Mononuclear cell (primary cell): ENCODE measurements at regions not wholly inside any gene's neighbourhood (a gene's known extent, or its start where the extent isn't known, plus 50 kb on each side); places are given as distances from the start of the nearest gene placed in this dataset.

Source experiments
- H3K27me3 ChIP-seq: 2 replicates; pipeline ENCODE4 v1.6.0; 2011; ENCODE audit warnings: low read length, control low read depth; ENCODE audit not compliant: insufficient read depth
- H3K4me1 ChIP-seq: 2 replicates; pipeline ENCODE4 v1.5.1; 2011; ENCODE audit warnings: mild to moderate bottlenecking, low read length, control low read depth; ENCODE audit not compliant: insufficient read depth
- H3K4me3 ChIP-seq: 2 replicates; pipeline ENCODE4 v1.5.1; 2011; ENCODE audit warnings: mild to moderate bottlenecking, low read length, moderate library complexity
- H3K9me3 ChIP-seq: 2 replicates; pipeline ENCODE4 v1.5.1; 2011; ENCODE audit warnings: low read depth, mild to moderate bottlenecking, control low read depth, low read length

DNA sequence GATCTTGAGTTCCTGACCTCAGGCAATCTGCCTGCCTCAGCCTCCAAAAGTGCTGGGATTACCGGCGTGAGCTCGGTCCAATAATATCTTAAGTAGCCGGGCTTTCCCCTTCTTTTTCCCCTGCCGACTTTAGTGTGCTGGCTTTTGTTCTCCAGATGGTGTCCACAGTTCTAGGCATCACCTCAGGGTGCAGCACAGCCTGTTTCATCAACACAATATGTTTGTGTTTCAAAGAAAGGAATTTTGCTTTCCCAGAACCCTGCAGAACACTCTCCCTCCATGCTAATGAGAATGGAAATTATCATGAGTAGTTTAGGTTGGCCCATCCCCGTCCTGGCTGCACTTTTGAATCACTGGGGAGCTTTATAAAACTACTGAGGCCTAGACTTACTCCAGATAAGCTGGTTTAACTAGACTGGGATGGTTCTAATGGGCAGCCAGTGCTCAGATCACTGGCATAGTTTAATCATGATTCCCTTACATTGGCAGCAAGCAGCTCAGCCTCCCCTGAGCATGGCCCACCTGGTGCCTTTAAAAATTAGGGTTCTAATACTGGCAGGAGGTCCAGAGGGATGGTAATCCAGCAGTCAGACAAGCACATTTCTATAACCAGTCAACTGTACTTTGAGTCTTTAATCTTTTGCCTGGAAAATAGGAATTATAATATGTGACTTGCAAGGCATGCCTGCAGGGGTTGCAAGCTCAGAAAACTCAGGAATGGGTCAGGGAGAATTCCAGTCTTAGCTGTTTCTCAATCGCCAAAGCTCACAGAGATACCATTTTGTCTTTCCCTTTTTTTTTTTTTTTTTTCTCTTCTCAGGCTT lies 127.6 kb upstream of the RASGRP1 start:
- H3K27me3 ChIP-seq = no peaks in the 10 kb centered on the region
- no peak overlapping the region for H3K4me3 ChIP-seq
- peaks cover 55% of the 10 kb centered on the region for H3K4me1 ChIP-seq
- no peaks in the 10 kb centered on the region for H3K9me3 ChIP-seq

DNA sequence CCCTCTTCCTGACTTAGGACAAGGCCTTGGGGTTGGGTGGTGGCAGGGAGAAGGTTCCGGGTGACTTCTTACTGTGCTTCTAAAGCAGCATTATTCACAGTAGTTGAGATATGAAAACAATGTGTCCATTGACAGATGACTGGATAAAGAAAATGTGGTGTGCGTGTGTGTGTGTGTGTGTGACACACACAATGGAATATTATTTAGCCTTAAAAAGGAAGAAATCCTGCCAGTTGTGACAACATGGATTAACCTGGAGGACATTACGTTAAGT lies 128.1 kb upstream of the RASGRP1 start:
- H3K9me3 ChIP-seq = no peaks in the 10 kb centered on the region
- peaks cover 50% of the 10 kb centered on the region for H3K4me1 ChIP-seq
- no peak overlapping the region for H3K4me3 ChIP-seq
- H3K27me3 ChIP-seq = no peaks in the 10 kb centered on the region

DNA sequence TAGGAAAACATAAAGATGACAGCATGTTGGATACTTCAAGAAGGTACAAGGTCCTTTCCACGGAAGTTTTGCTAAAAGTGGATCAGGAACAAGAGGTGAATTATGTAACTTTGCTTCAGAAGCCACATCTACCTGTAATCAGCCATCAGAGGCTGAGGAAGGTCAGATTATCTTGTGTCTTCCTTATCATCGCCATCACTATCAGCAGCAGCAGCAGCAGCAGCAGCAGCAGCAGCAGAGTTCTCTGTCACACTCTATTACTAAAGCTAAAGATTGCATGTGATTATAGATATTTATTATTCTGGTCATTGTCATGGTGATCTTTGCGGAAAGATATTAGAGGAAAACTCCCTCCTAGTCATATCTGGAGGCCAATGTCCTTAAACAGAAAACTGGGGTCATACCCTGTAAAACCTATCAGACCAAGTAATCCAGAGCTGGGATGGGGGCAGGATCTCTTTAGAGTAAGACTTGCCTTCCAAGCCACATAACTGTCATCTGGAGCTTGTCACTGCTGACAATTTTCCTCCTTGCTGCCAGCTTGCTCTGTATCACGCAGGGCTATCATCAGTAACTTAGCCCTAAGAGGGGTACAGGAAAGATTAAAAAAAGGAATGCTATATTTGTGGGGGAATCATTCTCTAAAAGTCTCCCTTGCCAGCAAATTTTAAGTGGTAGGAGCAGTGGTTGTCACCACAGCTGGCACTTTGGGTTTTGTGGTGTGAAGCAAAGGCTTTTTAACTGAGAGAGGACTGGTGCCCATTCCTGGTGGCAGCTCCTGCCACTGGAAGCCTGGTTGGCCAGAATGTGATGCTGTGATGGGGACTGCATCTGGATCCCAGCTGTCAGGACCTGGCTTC lies 130.9 kb upstream of the RASGRP1 start:
- no peak overlapping the region for H3K4me3 ChIP-seq
- peaks cover 40% of the 10 kb centered on the region for H3K4me1 ChIP-seq

DNA sequence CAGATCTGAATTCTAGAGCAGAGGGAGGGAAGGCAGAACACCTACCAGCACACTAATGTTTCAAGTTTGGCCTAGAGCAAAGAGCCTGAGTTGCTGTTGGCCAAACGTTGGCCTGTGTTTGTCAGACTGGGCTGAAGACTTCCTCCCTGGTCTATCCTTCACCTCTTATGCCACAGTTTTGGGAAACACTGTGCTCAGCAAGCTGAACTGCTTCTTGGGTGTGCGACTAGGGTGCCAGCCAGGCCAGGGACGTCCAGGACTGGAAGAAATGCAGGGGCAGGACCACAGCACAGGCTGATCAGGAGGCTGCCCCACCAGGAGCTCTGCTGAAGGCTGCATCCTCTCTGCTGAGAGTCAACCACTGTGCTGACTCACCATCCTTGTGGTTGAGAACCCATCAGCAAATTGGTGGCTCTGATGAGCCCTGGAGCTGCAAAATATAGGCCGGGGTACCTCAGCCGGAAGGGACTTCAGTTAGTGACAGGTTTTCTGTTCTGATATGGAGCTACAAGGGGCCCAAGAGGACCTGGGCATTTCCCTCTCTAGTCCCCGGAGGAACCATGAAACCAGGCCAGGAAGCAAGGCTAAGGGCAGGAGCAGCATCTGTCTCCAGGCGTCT lies 131.6 kb upstream of the RASGRP1 start:
- Histone ChIP-seq H3K9me3 (no peaks in the 10 kb centered on the region), H3K4me3 (no peak overlapping the region), H3K4me1 (peaks cover 40% of the 10 kb centered on the region), H3K27me3 (no peaks in the 10 kb centered on the region)

More for the DNA sequence above, 130.9 kb upstream of the RASGRP1 start:
- H3K9me3 ChIP-seq = no peaks in the 10 kb centered on the region
- H3K27me3 ChIP-seq = no peaks in the 10 kb centered on the region

DNA sequence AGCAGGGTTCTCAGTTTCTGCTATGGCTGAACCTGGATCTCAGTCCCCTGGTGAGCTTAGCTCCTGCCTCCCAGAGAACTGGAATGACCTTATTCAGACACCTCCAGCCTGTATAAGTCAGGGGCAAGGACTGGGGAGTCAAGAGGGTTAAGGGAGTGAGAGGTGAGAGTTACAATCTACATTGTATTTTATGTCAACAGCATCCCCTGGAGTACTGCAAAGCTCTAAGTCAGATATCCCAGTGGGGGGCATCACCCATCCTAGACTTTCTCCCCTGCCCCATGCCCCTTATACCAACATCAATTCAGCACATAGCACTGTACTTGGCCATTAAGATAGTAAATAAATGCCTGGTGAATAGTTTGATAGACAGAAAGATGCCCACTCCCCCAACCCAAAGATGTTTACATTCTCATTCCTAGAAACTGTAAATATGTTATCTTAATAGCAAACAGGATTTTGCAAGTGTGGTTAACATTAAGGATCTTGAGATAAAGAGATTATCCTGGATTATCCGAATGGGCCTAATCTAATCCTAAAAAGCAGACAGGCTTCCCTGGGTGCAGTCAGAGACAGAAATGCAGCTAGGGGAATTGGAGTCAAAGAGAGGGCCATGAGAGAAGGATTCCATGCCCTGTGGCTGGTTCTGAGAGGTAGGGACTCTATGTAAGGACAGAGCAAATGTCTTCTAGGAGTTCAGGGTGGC lies 132.3 kb upstream of the RASGRP1 start:
- no peaks in the 10 kb centered on the region for H3K9me3 ChIP-seq
- no peaks in the 10 kb centered on the region for H3K27me3 ChIP-seq
- H3K4me3 ChIP-seq = no peak overlapping the region
- H3K4me1 ChIP-seq = peaks cover 40% of the 10 kb centered on the region

DNA sequence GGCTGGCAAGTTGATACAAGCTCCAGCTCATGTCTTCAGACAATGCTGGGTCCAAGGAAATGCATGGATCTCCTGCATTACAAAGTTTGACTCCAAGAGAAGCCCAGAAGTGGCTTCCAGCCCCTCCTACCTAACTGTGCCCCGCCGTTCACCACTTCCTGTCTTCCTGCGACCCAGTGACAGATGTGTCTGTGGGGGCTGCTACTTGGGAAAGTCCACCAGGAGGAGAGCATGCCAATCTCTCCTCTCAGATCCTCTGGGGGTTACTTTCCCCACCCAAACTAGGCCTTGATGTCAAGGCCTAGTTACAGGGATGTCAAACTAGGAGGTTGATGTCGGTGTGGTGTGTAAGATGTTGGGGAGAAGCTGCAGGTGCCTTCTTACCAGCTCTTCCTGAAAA lies 133.6 kb upstream of the RASGRP1 start:
- Histone ChIP-seq H3K4me1 (peaks cover 40% of the 10 kb centered on the region), H3K9me3 (no peaks in the 10 kb centered on the region), H3K4me3 (no peak overlapping the region), H3K27me3 (no peaks in the 10 kb centered on the region)

DNA sequence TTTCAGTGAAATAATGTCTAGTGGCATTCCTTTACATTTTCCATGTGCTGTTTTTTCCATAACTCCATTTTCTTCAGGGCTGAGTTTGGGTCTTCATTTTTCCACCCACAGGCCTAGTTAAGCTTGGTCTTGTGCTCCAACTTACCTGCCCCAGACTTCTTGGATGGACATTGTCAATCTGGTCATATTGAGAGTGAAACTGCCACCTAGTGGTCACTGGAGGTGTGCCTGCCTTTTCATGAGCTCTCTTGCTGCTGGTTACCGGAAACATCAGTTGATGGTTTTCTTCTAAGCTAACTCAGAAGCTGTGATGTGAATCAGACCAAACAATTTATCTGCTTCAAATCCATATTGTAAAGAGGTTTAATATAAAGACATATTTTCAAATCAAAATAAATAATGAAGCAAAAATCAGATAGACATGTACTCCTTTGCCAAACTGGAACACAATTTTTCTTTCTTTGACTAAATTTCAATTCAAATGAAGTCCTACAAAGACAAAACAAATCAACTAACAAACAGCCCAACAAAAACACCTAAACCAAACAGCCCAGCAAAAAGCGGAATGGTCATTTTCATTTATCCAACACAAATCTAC lies 135.1 kb upstream of the RASGRP1 start:
- H3K27me3 ChIP-seq = no peaks in the 10 kb centered on the region
- peaks cover 40% of the 10 kb centered on the region for H3K4me1 ChIP-seq
- H3K9me3 ChIP-seq = no peaks in the 10 kb centered on the region
- H3K4me3 ChIP-seq = no peak overlapping the region

DNA sequence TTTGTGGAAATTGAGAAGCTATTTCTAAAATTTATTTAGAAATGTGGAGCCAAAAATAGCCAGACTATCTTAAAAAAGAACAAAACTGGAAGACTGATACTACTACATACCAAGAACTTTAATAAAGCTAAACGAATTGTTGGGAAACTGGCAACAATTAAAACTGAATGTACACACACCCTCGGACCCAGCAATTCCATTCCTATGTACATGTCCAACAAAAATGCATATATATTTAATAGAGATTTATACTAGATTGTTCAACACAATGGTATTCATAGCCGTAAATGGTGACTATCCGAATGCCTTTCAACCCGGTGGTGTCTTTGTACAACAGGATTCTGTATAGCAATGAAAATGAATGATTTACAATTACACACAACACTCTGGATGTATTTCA lies 136.5 kb upstream of the RASGRP1 start:
- H3K9me3 ChIP-seq = no peaks in the 10 kb centered on the region
- H3K27me3 ChIP-seq = no peaks in the 10 kb centered on the region
- peaks cover 28% of the 10 kb centered on the region for H3K4me1 ChIP-seq
- H3K4me3 ChIP-seq = no peak overlapping the region

DNA sequence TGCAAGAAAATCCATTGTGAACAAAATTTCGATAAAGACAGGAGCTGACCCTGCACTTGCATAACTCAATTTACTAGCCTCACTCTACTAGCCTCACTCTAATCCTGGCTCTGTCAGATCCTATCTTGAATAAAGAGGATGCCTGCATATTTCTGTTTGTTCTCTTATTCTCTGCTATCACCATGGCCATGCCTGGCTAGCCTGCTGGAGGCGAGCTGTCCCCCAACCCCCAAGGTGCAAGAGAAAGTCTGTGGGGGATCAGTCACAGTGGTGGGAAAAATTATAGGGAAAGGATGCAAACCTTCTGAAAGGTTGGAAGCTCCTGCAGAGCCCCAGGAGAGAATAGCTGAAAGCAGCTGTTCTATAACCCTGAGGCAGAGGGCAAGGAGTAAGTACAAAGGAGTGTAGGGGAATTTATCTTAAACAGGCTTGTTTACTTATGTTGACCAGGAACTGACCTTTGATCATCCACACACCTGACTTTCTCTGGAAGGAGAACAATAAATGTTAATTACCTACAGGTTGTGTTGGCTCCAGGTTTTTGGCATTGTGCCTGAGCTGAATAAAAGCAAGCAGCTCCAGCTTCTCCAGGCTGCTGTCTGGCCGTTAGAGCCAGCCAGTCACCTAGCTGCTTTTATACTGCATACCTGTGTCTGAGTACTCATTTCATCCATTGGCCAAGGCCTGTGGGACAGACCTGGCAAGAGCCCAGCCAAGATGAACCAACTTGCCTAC lies 137.7 kb upstream of the RASGRP1 start:
- Histone ChIP-seq H3K9me3 (no peaks in the 10 kb centered on the region), H3K4me3 (no peak overlapping the region), H3K4me1 (peaks cover 18% of the 10 kb centered on the region), H3K27me3 (peaks cover 3% of the 10 kb centered on the region)

DNA sequence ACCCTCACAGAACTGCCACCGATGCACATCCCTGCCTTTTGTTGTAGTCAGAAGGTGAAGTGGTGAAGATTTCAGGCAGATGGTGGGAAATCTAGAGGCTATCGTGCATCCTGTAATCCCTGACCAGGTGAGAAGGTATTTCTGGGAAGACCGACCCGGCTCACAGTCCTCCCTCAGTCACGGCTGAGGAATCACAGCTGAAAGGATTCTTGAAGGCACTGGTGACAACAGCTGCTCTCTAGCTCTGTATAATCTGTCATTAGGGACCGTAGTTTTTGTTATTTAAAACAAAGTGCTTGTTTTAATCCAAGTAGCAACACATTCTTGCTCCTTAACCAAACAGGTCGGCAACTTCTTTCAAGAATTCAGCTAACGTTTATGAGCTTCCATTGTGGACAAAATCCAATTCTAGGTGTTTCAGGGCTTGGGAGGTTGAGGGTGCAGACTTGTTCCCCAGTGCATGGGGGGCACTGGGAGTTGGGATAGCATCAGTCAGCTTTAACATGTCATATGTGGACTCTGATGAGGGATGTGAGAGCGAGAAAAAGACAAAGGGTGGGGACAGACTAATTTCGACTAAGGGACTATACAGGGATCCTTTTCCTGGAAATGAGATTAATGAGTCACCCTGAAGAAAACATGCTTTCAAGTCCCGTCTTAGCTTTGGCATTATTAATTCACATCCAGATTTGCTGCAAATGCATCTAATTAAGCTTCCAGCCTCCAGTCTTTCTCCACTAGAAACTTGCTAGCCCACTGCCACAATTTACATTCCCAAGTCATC lies 141.0 kb upstream of the RASGRP1 start:
- no peak overlapping the region for H3K4me3 ChIP-seq
- no peaks in the 10 kb centered on the region for H3K9me3 ChIP-seq
- H3K4me1 ChIP-seq = no peaks in the 10 kb centered on the region
- H3K27me3 ChIP-seq = peaks cover 3% of the 10 kb centered on the region

DNA sequence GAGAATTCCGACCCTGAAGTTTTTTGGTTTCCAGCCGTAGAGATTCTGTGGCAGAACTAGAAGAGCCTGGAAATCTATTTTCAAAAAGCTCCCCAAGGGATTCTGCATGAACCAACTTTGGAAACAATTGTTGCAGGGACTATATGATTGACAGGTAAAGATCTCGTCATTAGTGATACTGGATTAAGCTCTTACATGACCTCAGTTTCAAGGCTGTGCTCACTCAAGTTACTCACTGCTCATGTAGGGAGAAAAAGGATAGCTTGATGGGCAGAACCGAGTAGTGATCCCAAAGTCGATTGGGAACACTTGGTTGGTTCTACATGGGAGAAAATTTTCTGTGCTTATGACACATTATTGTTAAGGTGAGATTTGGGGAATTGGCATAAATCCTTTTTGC lies 142.3 kb upstream of the RASGRP1 start:
- Histone ChIP-seq H3K4me1 (no peaks in the 10 kb centered on the region), H3K4me3 (no peak overlapping the region)

DNA sequence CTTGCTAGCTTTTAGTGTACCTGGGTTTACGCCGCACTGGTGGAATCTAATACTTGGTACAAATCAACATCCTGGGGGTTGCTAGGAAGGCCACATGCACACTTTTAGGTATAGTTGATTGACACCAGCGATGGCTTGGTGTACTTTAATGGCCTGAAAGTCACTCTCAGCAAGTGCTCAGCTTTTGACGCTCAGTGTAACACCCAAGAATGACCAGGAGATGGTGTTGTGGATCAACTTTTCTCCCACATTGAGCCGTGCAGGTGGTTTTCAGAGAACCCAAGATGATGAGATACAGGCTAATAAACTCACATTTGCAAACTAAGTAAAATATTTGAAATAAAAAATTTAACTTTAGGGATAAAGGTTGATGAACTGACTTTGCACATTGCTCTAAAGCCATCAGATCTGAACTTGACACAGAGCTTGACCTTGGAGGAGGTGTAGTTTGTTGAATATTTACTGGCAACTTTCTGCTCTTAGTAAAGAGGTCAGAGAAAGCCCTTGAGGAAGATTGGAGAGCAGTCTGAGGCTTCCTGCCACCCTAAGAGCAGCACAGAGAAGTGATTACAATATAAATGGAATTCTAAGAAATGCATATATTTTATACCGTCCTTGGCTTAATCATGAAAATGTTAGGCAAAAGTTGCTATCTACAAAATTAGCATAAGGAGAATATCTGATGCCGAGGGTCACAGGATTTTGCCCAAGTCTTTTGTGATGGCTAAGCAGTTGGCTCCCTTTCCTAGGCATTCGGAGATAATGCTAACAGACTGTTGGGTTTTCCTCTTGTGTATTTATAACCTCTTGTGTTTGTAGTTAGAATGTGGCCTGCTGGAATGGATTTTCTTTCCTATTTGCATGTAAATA lies 143.4 kb upstream of the RASGRP1 start:
- Histone ChIP-seq H3K9me3 (no peaks in the 10 kb centered on the region), H3K4me3 (no peak overlapping the region), H3K4me1 (no peaks in the 10 kb centered on the region), H3K27me3 (peaks cover 3% of the 10 kb centered on the region)

More for the DNA sequence above, 142.3 kb upstream of the RASGRP1 start:
- no peaks in the 10 kb centered on the region for H3K9me3 ChIP-seq
- peaks cover 3% of the 10 kb centered on the region for H3K27me3 ChIP-seq

DNA sequence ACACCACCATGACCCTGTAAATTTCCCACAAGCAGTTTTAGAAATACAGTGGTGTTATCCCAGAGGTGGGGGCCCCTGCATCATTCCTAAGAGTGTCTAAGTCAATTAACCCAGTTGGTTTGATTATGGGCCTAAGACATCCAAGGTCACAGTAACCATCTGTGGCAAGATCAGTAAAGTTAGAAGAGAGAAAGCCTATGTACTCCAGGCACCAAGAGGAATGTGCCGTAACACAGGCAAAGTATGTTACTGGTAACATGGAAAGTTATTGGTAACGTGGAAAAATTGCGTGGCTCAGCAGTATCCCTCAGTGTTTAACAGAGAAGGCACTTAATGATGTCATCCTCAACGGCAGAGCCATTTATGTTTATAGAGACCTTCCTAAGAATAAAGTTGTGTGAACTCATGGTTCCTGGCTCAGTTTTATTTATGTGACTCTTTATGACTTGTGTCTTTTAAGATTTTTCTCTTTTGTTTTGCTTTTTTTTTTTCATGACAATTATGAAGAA lies 144.1 kb upstream of the RASGRP1 start:
- peaks cover 3% of the 10 kb centered on the region for H3K27me3 ChIP-seq
- H3K9me3 ChIP-seq = no peaks in the 10 kb centered on the region
- H3K4me3 ChIP-seq = no peak overlapping the region
- H3K4me1 ChIP-seq = no peaks in the 10 kb centered on the region
